GM19351 (cell line): ENCODE measurements at regions not wholly inside any gene's neighbourhood (a gene's known extent, or its start where the extent isn't known, plus 50 kb on each side); places are given as distances from the start of the nearest gene placed in this dataset.

Source experiments
- ATAC-seq: cut with Tn5 transposase; IDR thresholded peaks from one replicate; pipeline ENCODE4 v1.9.1; 2021; ENCODE audit warnings: mild to moderate bottlenecking, moderate library complexity; ENCODE audit not compliant: unreplicated experiment

DNA sequence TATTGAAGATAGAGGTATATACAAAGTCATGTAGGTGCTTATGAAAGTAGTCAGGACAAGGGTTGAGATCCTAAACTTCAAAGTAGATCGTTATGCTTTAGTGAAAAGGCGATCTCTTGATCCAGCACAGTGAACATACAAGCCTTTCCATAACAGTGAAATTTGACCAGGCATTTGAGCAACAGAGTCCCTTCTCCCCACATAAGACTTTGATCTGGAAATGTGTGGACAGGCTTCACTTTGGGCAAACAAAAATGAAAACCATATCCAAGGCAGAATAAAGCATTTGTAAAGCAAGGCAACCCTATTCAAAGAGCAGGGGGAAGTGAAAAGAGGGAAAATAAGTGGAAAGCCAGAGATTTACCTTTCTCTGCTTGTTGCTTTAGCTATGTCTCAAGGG lies 311.9 kb upstream of the SORCS1 start:
- ATAC-seq: no peak

GRCh38 chr10:107474650-107475049 lies 310.1 kb upstream of the SORCS1 start:
- ATAC-seq: peak; percentile 41

DNA sequence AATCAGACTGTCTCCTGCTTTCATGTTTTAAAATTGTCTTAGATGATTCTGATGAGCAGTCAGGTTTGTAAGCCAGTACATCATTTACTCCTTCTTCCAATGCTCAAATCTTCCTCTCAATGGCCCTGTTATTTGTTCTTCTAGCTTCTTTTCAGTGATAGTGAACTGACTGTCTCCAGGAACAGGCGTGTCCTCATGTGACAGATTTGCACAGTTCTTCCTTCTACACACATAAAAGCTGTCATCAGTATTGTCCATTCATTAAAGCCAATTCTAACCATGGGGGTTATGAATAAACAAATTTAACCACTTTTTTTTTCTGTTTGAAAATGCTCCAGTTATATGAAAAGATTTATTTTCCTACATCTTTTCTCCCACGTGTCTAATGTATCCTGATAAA lies 308.7 kb upstream of the SORCS1 start:
- no peak for ATAC-seq

- ATAC-seq: no peak
Measured at GRCh38 chr10:107471911-107472310, 307.4 kb upstream of the SORCS1 start.

DNA sequence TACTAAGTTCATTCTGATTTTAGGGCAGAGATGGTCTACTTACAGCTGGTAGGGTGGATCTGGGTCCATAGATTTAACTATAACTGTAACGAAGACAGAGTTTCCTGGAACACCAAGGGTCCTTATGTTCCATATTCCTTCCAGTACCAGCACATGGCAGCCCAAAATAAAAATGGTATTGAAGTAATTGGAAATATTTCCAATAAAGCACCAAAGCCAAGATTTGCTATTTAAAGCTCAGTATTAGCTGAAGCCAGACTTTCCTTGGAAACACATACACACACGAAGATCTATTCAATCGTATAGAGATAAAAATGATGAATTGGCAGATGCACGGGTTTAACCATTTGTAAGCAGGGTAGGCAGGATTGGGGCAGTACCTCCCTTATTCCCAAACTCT lies 289.1 kb upstream of the SORCS1 start:
- no peak for ATAC-seq

DNA sequence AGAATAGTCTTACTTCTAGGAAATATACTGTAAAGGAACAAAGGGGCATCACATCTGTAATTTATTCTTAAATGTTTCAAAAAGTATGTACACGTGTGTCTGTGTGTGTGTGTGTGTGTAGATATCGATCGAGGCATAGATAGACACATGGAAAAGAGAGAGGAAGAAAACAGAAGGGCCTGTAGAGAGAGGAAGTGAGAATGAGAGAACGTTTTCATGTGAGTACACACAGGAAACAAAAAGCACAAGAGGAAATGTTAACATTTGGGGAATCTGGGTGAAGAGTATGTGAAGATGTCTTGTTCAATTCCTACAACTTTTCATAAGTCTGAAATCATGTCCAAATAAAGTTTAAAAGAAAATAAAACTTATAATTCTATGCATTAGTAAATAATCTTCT lies 286.5 kb upstream of the SORCS1 start:
- peak; percentile 91 for ATAC-seq

GRCh38 chr10:107450056-107450455 lies 285.6 kb upstream of the SORCS1 start:
- ATAC-seq: no peak

DNA sequence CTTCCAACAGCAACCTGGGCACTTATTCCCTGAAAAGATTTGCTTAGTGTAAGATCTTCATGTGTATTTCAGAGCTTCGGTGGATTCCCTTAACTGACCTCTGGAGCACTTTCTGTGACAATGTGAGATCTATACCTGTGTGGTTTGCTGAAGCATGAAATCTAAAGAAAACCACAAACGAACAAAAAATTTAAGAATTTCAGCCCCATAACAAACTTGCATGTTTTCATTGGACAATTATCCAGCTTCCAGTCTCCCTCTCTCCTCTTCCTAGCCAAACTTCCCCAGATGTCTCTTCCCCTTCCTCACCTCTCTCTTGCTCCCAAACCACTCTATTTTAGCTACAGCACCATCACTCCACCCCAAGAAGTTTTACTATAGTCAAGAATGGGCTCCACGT lies 279.9 kb upstream of the SORCS1 start:
- ATAC-seq: peak; percentile 31

DNA sequence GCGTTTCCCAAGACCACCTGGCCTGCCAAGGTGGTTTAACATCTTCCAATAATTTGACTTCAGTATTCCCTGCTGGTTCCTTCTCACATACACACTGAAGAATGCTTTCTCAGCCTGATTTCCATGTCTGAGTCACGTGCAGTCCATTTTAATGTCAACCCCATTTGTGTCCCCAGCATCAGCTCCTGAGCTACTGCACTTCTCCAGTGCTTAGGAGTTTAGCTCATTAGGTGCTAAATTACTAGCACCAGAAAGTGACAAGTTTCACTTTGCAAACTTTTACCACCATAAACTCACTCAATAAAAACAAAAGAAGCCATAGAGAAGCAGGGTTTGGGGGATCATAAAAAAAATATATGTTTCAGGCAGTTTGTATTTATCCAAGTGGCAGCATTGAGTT lies 279.3 kb upstream of the SORCS1 start:
- ATAC-seq: peak; percentile 23

DNA sequence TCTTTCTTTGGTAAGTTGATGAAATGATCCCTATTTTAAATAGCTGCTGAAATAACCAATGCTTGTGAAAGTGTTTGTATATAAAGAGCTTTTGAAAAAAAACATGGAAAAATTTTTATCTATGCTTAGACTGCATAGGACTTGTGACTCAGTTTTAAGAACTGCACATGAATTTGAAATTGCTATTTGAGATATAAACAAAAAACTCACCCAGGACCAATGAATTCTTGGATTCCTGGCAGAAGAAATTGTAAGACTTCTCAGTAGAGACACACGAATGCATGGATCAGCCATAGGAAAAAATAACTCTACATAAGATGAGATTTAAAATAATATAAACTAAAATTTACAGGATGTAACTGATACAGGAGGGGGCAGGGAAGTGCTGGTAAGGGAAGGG lies 278.8 kb upstream of the SORCS1 start:
- ATAC-seq: no peak

- ATAC-seq: peak; percentile 97
Measured at GRCh38 chr10:107442035-107442505, 277.6 kb upstream of the SORCS1 start.

DNA sequence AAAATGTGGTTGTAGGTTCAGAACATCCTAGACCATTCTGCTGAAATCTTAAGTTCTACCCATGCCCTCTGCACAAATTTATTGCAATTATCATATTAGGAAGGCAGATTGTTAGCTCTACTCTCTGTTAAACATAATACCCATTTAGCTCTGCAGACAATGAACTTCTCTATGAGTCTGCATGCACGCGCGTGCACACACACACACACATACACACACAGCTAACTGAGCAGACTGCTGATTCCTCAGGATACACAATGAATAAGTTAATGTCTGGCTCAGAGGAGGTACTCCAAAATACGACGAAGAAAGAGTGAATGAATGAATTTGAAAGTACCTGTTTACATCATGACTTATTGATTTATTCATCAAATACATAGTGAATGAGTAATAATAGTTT lies 276.2 kb upstream of the SORCS1 start:
- no peak for ATAC-seq

DNA sequence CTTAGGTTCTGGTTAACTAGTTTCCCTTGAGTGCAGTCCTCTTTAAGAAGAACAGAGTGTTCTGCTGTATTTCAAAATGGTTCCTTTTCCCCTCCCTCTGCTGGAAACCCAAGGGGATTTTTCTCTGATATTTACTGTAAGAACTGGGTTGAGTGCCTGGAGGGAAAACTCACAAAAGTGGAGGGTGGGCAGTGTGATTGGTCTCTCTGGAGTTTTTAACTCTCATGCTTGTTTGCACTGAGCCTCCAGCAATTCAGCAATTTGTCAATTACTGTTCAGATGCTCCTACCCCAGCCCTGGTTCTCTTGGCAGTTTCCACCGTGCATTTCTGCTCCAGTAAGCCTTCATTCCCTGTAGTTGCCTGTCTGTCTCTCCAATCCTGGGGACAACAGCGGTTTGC lies 273.4 kb upstream of the SORCS1 start:
- ATAC-seq: no peak

DNA sequence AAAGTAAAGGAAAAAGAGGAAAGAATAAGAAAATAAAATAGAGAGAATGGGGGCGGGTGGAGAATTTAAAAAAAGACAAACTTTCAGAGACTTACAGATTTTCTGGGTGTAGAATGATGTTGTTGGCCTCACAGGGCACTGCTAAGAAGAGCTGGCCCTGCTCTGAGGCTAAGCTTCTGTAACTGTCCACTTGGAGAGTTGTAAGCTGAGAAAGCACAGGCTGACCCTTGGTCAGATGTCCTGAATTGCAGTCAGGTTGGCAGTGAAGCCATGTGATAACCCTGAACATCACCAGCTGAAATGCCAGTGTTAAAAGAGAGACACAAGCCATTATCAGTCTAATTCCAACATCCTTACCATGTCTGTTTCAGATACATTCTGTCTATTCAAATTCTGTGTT lies 272.1 kb upstream of the SORCS1 start:
- no peak for ATAC-seq

- peak; percentile 69 for ATAC-seq
Measured at GRCh38 chr10:107434854-107435253, 270.3 kb upstream of the SORCS1 start.

DNA sequence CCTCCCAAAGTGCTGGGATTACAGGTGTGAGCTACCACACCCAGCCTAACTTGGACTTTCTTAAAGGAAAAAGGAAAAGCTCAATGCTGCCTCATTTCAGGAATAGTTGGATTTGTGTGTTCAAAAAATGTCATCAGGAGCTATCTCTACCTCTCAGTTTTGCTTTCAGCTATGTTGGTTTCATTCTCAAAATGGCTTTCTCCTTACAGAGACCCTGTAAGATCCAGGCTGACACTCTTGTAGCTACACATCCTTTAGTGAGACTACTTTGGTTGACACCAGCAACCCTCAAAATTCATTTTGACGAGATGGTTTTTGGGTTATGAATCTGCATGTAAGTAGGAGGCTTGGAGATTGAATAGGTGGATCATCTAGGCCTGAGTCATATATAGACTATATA lies 269.7 kb upstream of the SORCS1 start:
- no peak for ATAC-seq

GRCh38 chr10:107433605-107434004 lies 269.1 kb upstream of the SORCS1 start:
- ATAC-seq: peak; percentile 35

GRCh38 chr10:107430446-107430845 lies 265.9 kb upstream of the SORCS1 start:
- ATAC-seq: no peak

GRCh38 chr10:107427016-107427415 lies 262.5 kb upstream of the SORCS1 start:
- no peak for ATAC-seq

DNA sequence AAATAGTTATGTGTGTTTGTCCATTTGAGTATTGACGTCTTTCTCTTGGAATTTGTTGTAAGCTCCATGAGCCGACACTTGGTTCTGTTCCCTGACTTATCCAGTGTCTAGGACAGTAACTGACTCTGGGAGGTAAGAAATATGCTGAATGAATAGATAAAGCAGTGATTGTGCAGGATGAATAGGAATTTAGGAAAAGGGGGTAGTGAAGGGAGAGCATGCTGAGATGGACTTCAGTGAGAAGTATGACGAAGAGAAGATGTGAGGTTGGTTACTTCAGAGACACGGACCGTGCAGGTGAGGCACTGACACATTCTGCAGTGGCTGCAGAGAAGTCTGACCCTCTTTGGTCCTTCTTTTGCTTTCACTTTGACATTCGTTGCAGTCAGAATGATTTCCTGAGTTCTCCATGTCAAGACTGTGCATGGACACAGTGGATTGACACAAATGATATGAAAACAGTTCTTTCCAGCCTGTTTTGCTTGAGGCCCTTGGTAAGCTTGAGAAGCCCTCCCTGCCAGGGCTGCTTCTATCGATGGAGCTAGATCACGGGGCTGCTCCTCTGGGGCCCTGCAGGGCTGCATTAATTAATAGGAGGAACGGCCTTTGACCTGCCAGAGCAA lies 261.5 kb upstream of the SORCS1 start:
- peak; percentile 85 for ATAC-seq

GRCh38 chr10:107424628-107425027 lies 260.1 kb upstream of the SORCS1 start:
- no peak for ATAC-seq

- no peak for ATAC-seq
Measured at GRCh38 chr10:107423903-107424302, 259.4 kb upstream of the SORCS1 start.

DNA sequence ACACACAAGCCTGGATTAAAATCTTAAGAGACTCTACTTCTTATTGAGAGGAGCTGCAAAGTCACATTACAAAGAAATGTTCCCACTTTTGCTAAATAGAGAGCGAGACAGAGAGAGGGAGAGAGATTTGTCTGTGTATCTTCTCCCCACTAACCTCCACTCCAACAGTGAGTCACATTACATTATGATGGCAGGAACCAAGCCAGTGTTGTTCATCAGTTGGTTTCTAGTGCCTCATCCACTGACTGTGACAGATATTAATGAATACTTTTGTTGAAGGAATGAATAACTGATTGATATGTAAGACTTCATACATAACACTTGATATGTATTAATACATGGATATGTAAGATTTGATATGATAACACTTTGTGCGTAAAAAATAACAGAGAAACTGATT lies 258.2 kb upstream of the SORCS1 start:
- no peak for ATAC-seq
